ENCODE measurements at regions not wholly inside any gene's neighbourhood (a gene's known extent, or its start where the extent isn't known, plus 50 kb on each side); places are given as distances from the start of the nearest gene placed in this dataset.

GRCh38 chr2:151120011-151120410 is 141.7 kb downstream of the RBM43 start:
- intact Hi-C loops (cut with DNase I; ENCODE audit: low total_unique reads), result no loop called here
- 82 to 85% methylated on average over 2 of the region's 2 CpGs for WGBS, 2 donors
- no peak for DNase-seq (ENCODE audit: low spot score in 2 of 2)
- TF ChIP-seq POLR2A (IDR thresholded peaks at IDR 0.05) (no peak), CTCF (IDR thresholded peaks at IDR 0.05) (no peak)
- no peak overlapping the region for H3K4me3 ChIP-seq (ENCODE audit: low read depth, poor library complexity, severe bottlenecking)

- no peak overlapping the region for H3K4me3 ChIP-seq (ENCODE audit: low read depth, poor library complexity, severe bottlenecking)
- intact Hi-C loops (cut with DNase I; ENCODE audit: low total_unique reads), result no loop called here
- TF ChIP-seq CTCF (IDR thresholded peaks at IDR 0.05), result no peak
- no peak for DNase-seq (ENCODE audit: low spot score in 2 of 2)
Observed at GRCh38 chr2:151119374-151119773, 142.3 kb downstream of the RBM43 start.

GRCh38 chr2:151118269-151118668 is 143.4 kb downstream of the RBM43 start:
- intact Hi-C loops (cut with DNase I; ENCODE audit: low total_unique reads), result no loop called here
- no peak for DNase-seq (ENCODE audit: low spot score in 2 of 2)

GRCh38 chr2:151114874-151115273 is 146.8 kb downstream of the RBM43 start:
- 70 to 86% methylated on average over 3 of the region's 3 CpGs for WGBS, 2 donors
- no peak for TF ChIP-seq POLR2A (IDR thresholded peaks at IDR 0.05)
- TF ChIP-seq CTCF (IDR thresholded peaks at IDR 0.05), result no peak
- H3K4me3 ChIP-seq (ENCODE audit: low read depth, poor library complexity, severe bottlenecking), result no peak overlapping the region
- intact Hi-C loops (cut with DNase I; ENCODE audit: low total_unique reads), result no loop called here
- no peak for DNase-seq (ENCODE audit: low spot score in 2 of 2)

More at GRCh38 chr2:151118269-151118668, 143.4 kb downstream of the RBM43 start:
- no peak overlapping the region for H3K4me3 ChIP-seq (ENCODE audit: low read depth, poor library complexity, severe bottlenecking)
- TF ChIP-seq POLR2A (IDR thresholded peaks at IDR 0.05) (no peak), CTCF (IDR thresholded peaks at IDR 0.05) (no peak)

GRCh38 chr2:151113318-151113717 is 148.3 kb downstream of the RBM43 start:
- no peak overlapping the region for H3K4me3 ChIP-seq (ENCODE audit: low read depth, poor library complexity, severe bottlenecking)
- 30 to 42% methylated on average over 3 of the region's 3 CpGs for WGBS, 2 donors
- intact Hi-C loops (cut with DNase I; ENCODE audit: low total_unique reads), result no loop called here
- no peak for DNase-seq (ENCODE audit: low spot score in 2 of 2)
- TF ChIP-seq POLR2A (IDR thresholded peaks at IDR 0.05) (no peak), CTCF (IDR thresholded peaks at IDR 0.05) (no peak)

GRCh38 chr2:151111599-151112278 is 149.9 kb downstream of the RBM43 start:
- no peak overlapping the region for H3K4me3 ChIP-seq (ENCODE audit: low read depth, poor library complexity, severe bottlenecking)
- DNase-seq (ENCODE audit: low spot score in 2 of 2), result no peak
- TF ChIP-seq CTCF (IDR thresholded peaks at IDR 0.05) (no peak), POLR2A (IDR thresholded peaks at IDR 0.05) (no peak)
- intact Hi-C loops (cut with DNase I; ENCODE audit: low total_unique reads), result no loop called here
- WGBS, 2 donors, result 45 to 61% methylated on average over 1 of the region's 1 CpG
